ENCODE measurements at regions not wholly inside any gene's neighbourhood (a gene's known extent, or its start where the extent isn't known, plus 50 kb on each side); places are given as distances from the start of the nearest gene placed in this dataset.
A peak's percentile ranks its signal among the peaks of the same experiment; 100 is the strongest.

GRCh38 chr4:26067035-26067434, 153.0 kb downstream of the SMIM20 start:
- no peak for ATAC-seq
- Mint-ChIP-seq H3K4me3 (no peak overlapping the region), H3K27me3 (peaks cover 2 to 18% (median 6%) of the 10 kb centered on the region in 5 donors), H3K4me1 (peaks cover 0 to 4% (median 0%) of the 10 kb centered on the region in 4 donors), H3K9me3 (no peaks in the 10 kb centered on the region), H3K27ac (no peak overlapping the region), H3K36me3 (no peaks in the 10 kb centered on the region)
- DNase-seq: no peak
- POLR2A ChIA-PET: no interaction called here

GRCh38 chr4:26069218-26069617, 155.2 kb downstream of the SMIM20 start:
- H3K27me3 Mint-ChIP-seq: peaks cover 2 to 18% (median 6%) of the 10 kb centered on the region in 5 donors
- H3K4me1 Mint-ChIP-seq: peaks cover 0 to 6% (median 0%) of the 10 kb centered on the region in 4 donors
- POLR2A ChIA-PET: no interaction called here
- no peak overlapping the region for H3K4me3 Mint-ChIP-seq
- H3K36me3 Mint-ChIP-seq: no peaks in the 10 kb centered on the region
- H3K27ac Mint-ChIP-seq: no peak overlapping the region
- DNase-seq (no peak), ATAC-seq (no peak)
- no peaks in the 10 kb centered on the region for H3K9me3 Mint-ChIP-seq

- Mint-ChIP-seq H3K4me3 (no peak overlapping the region), H3K4me1 (peaks cover 0 to 30% (median under 1%) of the 10 kb centered on the region in 4 donors), H3K27ac (no peak overlapping the region), H3K27me3 (peaks cover 0 to 15% (median 2%) of the 10 kb centered on the region in 5 donors), H3K9me3 (peaks cover 0 to 4% (median 0%) of the 10 kb centered on the region in 9 donors), H3K36me3 (no peaks in the 10 kb centered on the region)
- POLR2A ChIA-PET: no interaction called here
- DNase-seq: no peak
- ATAC-seq: no peak
These were observed 157.7 kb downstream of the SMIM20 start for GRCh38 chr4:26071688-26072087.

- Mint-ChIP-seq H3K36me3 (no peaks in the 10 kb centered on the region), H3K4me1 (peaks cover 0 to 34% (median under 1%) of the 10 kb centered on the region in 4 donors)
- POLR2A ChIA-PET: no interaction called here
These were observed 160.0 kb downstream of the SMIM20 start for GRCh38 chr4:26073886-26074560.

GRCh38 chr4:26074712-26075430, 160.9 kb downstream of the SMIM20 start:
- peaks cover 3 to 10% (median 4%) of the 10 kb centered on the region in 5 donors for H3K27me3 Mint-ChIP-seq
- no peak overlapping the region for H3K27ac Mint-ChIP-seq
- peaks cover 0 to 34% (median under 1%) of the 10 kb centered on the region in 4 donors for H3K4me1 Mint-ChIP-seq
- H3K9me3 Mint-ChIP-seq: peaks cover 0 to 5% (median 0%) of the 10 kb centered on the region in 9 donors
- POLR2A ChIA-PET: no interaction called here
- DNase-seq (no peak), ATAC-seq (no peak)
- no peak overlapping the region for H3K4me3 Mint-ChIP-seq
- H3K36me3 Mint-ChIP-seq: no peaks in the 10 kb centered on the region

More at GRCh38 chr4:26073886-26074560, 160.0 kb downstream of the SMIM20 start:
- Mint-ChIP-seq H3K4me3 (no peak overlapping the region), H3K27me3 (peaks cover 3 to 10% (median 5%) of the 10 kb centered on the region in 5 donors), H3K27ac (no peak overlapping the region), H3K9me3 (peaks cover 0 to 5% (median 0%) of the 10 kb centered on the region in 9 donors)
- DNase-seq (no peak), ATAC-seq (no peak)

- Mint-ChIP-seq H3K27ac (peak overlapping the region in 2 of 10 donors; percentile 15 to 39), H3K4me1 (peaks cover 0 to 34% (median under 1%) of the 10 kb centered on the region in 4 donors), H3K4me3 (no peak overlapping the region), H3K36me3 (no peaks in the 10 kb centered on the region), H3K27me3 (peaks cover 4 to 15% (median 7%) of the 10 kb centered on the region in 5 donors), H3K9me3 (peaks cover 0 to 5% (median 0%) of the 10 kb centered on the region in 9 donors)
- POLR2A ChIA-PET: no interaction called here
- DNase-seq (no peak), ATAC-seq (no peak)
These were observed 161.6 kb downstream of the SMIM20 start for GRCh38 chr4:26075583-26075982.

- H3K9me3 Mint-ChIP-seq: peaks cover 0 to 5% (median 0%) of the 10 kb centered on the region in 9 donors
- H3K27ac Mint-ChIP-seq: peak overlapping the region in 1 of 10 donors; percentile 15
- peaks cover 0 to 34% (median 3%) of the 10 kb centered on the region in 4 donors for H3K4me1 Mint-ChIP-seq
- H3K27me3 Mint-ChIP-seq: peaks cover 6 to 21% (median 9%) of the 10 kb centered on the region in 5 donors
- no peak for ATAC-seq
- POLR2A ChIA-PET: no interaction called here
- no peak overlapping the region for H3K4me3 Mint-ChIP-seq
- no peaks in the 10 kb centered on the region for H3K36me3 Mint-ChIP-seq
- DNase-seq: peak in 1 of 10 donors; percentile 1
These were observed 162.1 kb downstream of the SMIM20 start for GRCh38 chr4:26076000-26076587.

- ATAC-seq (no peak), DNase-seq (no peak)
- Mint-ChIP-seq H3K9me3 (peaks cover 0 to 5% (median 0%) of the 10 kb centered on the region in 9 donors), H3K36me3 (no peaks in the 10 kb centered on the region), H3K27me3 (peaks cover 6 to 26% (median 10%) of the 10 kb centered on the region in 5 donors), H3K4me1 (peaks cover 1 to 35% (median 7%) of the 10 kb centered on the region in 4 donors), H3K4me3 (no peak overlapping the region), H3K27ac (no peak overlapping the region)
- POLR2A ChIA-PET: interaction anchor here (0.7 kb wide), 1 partner anchor 130 kb away, joined by 3 read pairs; no protein-coding TSS in a partner anchor
These were observed 162.9 kb downstream of the SMIM20 start for GRCh38 chr4:26076896-26077295.

- peaks cover 4 to 38% (median 10%) of the 10 kb centered on the region in 4 donors for H3K4me1 Mint-ChIP-seq
- DNase-seq (no peak), ATAC-seq (no peak)
- H3K9me3 Mint-ChIP-seq: peaks cover 0 to 5% (median 0%) of the 10 kb centered on the region in 9 donors
- H3K27me3 Mint-ChIP-seq: peaks cover 6 to 26% (median 10%) of the 10 kb centered on the region in 5 donors
- no peak overlapping the region for H3K4me3 Mint-ChIP-seq
- POLR2A ChIA-PET: interaction anchor here (0.7 kb wide), 1 partner anchor 129 kb away, joined by 3 read pairs; no protein-coding TSS in a partner anchor
- H3K27ac Mint-ChIP-seq: no peak overlapping the region
- no peaks in the 10 kb centered on the region for H3K36me3 Mint-ChIP-seq
These were observed 163.7 kb downstream of the SMIM20 start for GRCh38 chr4:26077756-26078155.

GRCh38 chr4:26080870-26081628, 167.0 kb downstream of the SMIM20 start:
- Mint-ChIP-seq H3K27me3 (peaks cover 10 to 57% (median 22%) of the 10 kb centered on the region in 5 donors), H3K27ac (no peak overlapping the region), H3K9me3 (peaks cover 0 to 5% (median 0%) of the 10 kb centered on the region in 9 donors), H3K4me3 (no peak overlapping the region), H3K36me3 (no peaks in the 10 kb centered on the region), H3K4me1 (peaks cover 3 to 19% (median 10%) of the 10 kb centered on the region in 4 donors)
- ATAC-seq: no peak
- POLR2A ChIA-PET: no interaction called here
- no peak for DNase-seq

GRCh38 chr4:26081795-26082498, 167.9 kb downstream of the SMIM20 start:
- peaks cover 3 to 16% (median 8%) of the 10 kb centered on the region in 4 donors for H3K4me1 Mint-ChIP-seq
- H3K4me3 Mint-ChIP-seq: no peak overlapping the region
- H3K9me3 Mint-ChIP-seq: no peaks in the 10 kb centered on the region
- DNase-seq (peak in 3 of 10 donors; percentile 15 to 44 (median 28)), ATAC-seq (peak; percentile 38 to 62)
- H3K27me3 Mint-ChIP-seq: peaks cover 10 to 57% (median 24%) of the 10 kb centered on the region in 5 donors
- no peak overlapping the region for H3K27ac Mint-ChIP-seq
- POLR2A ChIA-PET: no interaction called here
- no peaks in the 10 kb centered on the region for H3K36me3 Mint-ChIP-seq

- no peaks in the 10 kb centered on the region for H3K9me3 Mint-ChIP-seq
- no peaks in the 10 kb centered on the region for H3K36me3 Mint-ChIP-seq
- POLR2A ChIA-PET: no interaction called here
- H3K4me3 Mint-ChIP-seq: no peak overlapping the region
- DNase-seq (no peak), ATAC-seq (no peak)
- no peak overlapping the region for H3K27ac Mint-ChIP-seq
- H3K4me1 Mint-ChIP-seq: peaks cover 3 to 16% (median 8%) of the 10 kb centered on the region in 4 donors
- peaks cover 10 to 57% (median 24%) of the 10 kb centered on the region in 5 donors for H3K27me3 Mint-ChIP-seq
These were observed 168.5 kb downstream of the SMIM20 start for GRCh38 chr4:26082565-26082964.

Measured in naive thymus-derived CD8-positive, alpha-beta T cell (primary cell).